NCI-H128 (cell line): ENCODE measurements at regions not wholly inside any gene's neighbourhood (a gene's known extent, or its start where the extent isn't known, plus 50 kb on each side); places are given as distances from the start of the nearest gene placed in this dataset.
"Not testable (repeated sequence)": the region's sequence is repeated elsewhere in the genome, so short reads cannot be mapped to it uniquely, and the experiment has no call there.

ENCODE experiments used
- DNase-seq: peaks from one replicate; lab custom pipeline; 2025; ENCODE audit not compliant: unreplicated experiment; lab: John Stamatoyannopoulos, UW

- no peak for DNase-seq
Observed at GRCh38 chr9:104269996-104270963, 176.2 kb downstream of the SMC2 start.

- DNase-seq: no peak
Observed at GRCh38 chr9:104276709-104277245, 182.7 kb downstream of the SMC2 start.

GRCh38 chr9:104278929-104279496 lies 184.9 kb downstream of the SMC2 start:
- no peak for DNase-seq

GRCh38 chr9:104279535-104280177 lies 185.5 kb downstream of the SMC2 start:
- no peak for DNase-seq

- DNase-seq: no peak
Observed at GRCh38 chr9:104280178-104280560, 186.1 kb downstream of the SMC2 start.

- no peak for DNase-seq
Observed at GRCh38 chr9:104280711-104281110, 186.6 kb downstream of the SMC2 start.

- no peak for DNase-seq
Observed at GRCh38 chr9:104286187-104286586, 192.1 kb downstream of the SMC2 start.

GRCh38 chr9:104286799-104287198 lies 192.7 kb downstream of the SMC2 start:
- DNase-seq: no peak

- no peak for DNase-seq
Observed at GRCh38 chr9:104287253-104287878, 193.3 kb downstream of the SMC2 start.

GRCh38 chr9:104293877-104294276 lies 199.8 kb downstream of the SMC2 start:
- DNase-seq: no peak

- DNase-seq: no peak
Observed at GRCh38 chr9:104300124-104300523, 203.9 kb upstream of the OR13F1 start.

GRCh38 chr9:104301755-104302154 lies 202.3 kb upstream of the OR13F1 start:
- DNase-seq: peak; percentile 66

- DNase-seq: no peak
Observed at GRCh38 chr9:104302775-104303174, 201.3 kb upstream of the OR13F1 start.

- no peak for DNase-seq
Observed at GRCh38 chr9:104304925-104305324, 199.1 kb upstream of the OR13F1 start.

GRCh38 chr9:104313396-104314110 lies 190.5 kb upstream of the OR13F1 start:
- no peak for DNase-seq

- DNase-seq: not testable (repeated sequence)
Observed at GRCh38 chr9:104316201-104317009, 187.7 kb upstream of the OR13F1 start.

- no peak for DNase-seq
Observed at GRCh38 chr9:104319198-104319597, 184.9 kb upstream of the OR13F1 start.

- DNase-seq: peak; percentile 52
Observed at GRCh38 chr9:104319685-104320084, 184.4 kb upstream of the OR13F1 start.

- no peak for DNase-seq
Observed at GRCh38 chr9:104322596-104322995, 181.5 kb upstream of the OR13F1 start.
